ENCODE measurements at regions not wholly inside any gene's neighbourhood (a gene's known extent, or its start where the extent isn't known, plus 50 kb on each side); places are given as distances from the start of the nearest gene placed in this dataset.

DNA sequence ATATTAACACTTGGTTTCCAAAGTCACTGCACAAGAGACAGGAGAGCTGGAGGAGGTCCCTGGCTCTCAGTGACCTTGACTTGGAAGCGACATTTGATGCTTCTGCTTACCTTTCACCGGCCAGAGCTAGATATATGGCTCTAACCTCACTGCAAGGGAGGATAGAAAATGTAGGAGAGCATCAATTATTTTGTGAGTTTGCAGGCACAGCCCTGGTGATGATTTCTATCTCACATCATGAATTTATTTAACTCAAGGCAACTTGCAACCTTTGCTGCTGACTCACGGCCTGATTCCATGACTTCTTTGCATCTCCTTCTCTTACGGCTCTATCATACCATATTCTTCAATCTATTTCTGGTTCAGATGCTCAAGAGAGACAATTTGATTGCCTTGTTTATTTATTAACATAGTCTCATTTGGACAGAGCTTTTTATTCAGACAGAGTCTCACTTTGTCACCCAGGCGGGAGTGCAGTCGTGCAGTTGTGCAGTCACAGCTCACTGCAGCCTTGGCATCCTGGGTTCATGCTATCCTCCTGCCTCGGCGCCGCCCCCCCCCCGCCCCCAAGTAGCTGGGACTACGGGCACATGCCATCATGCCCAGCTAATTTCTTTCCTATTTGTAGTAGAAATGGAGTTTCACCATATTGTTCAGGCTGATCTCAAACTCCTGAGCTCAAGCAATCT lies 196.0 kb downstream of the REEP3 start:
- Histone ChIP-seq H3K9me3 (ENCODE audit: control insufficient read depth in 2 of 2, insufficient read depth in 1 of 2, low read depth in 1 of 2, low read length in 1 of 2) (no peaks in the 10 kb centered on the region), H3K27ac (ENCODE audit: low read depth in 2 of 2, low read length in 1 of 2) (no peak overlapping the region), H3K4me3 (ENCODE audit: low read depth in 1 of 2, low read length in 2 of 2) (no peak overlapping the region), H3K27me3 (ENCODE audit: control insufficient read depth in 1 of 2, insufficient read depth in 2 of 2, low read length in 2 of 2) (no peaks in the 10 kb centered on the region), H3K36me3 (ENCODE audit: control insufficient read depth in 2 of 2, insufficient read depth in 2 of 2, low read length in 1 of 2) (no peaks in the 10 kb centered on the region), H3K4me1 (ENCODE audit: control insufficient read depth in 2 of 2, insufficient read depth in 2 of 2, low read length in 1 of 2) (peaks cover 3 to 4% of the 10 kb centered on the region in 2 donors)
- WGBS, 2 donors, result 87% methylated on average over 11 of the region's 11 CpGs

DNA sequence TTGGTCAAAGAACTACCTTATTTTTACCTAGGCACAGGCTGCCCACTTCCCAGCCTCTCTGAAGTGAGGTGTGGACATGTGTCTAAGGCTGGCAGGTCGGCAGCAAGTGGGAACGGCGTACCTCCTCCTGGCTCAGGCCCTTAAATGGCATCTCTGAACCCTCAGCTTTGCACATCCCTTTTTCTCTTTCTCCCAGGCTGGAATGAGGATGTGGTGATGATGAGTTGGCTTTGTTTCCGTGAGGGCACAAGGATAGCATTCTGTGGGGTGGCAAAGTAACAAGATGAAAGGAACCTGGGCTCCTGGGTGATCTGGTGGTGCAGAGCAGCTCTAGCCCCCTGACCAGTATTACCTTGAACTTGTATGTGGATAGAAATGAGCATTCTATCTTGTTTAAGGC lies 196.8 kb downstream of the REEP3 start:
- no peaks in the 10 kb centered on the region for H3K36me3 ChIP-seq (ENCODE audit: control insufficient read depth in 2 of 2, insufficient read depth in 2 of 2, low read length in 1 of 2)
- no peak overlapping the region for H3K4me3 ChIP-seq (ENCODE audit: low read depth in 1 of 2, low read length in 2 of 2)
- no peak overlapping the region for H3K27ac ChIP-seq (ENCODE audit: low read depth in 2 of 2, low read length in 1 of 2)
- WGBS, 2 donors, result 85 to 87% methylated on average over 4 of the region's 4 CpGs
- no peaks in the 10 kb centered on the region for H3K27me3 ChIP-seq (ENCODE audit: control insufficient read depth in 1 of 2, insufficient read depth in 2 of 2, low read length in 2 of 2)
- H3K4me1 ChIP-seq (ENCODE audit: control insufficient read depth in 2 of 2, insufficient read depth in 2 of 2, low read length in 1 of 2), result no peaks in the 10 kb centered on the region
- no peaks in the 10 kb centered on the region for H3K9me3 ChIP-seq (ENCODE audit: control insufficient read depth in 2 of 2, insufficient read depth in 1 of 2, low read depth in 1 of 2, low read length in 1 of 2)

GRCh38 chr10:63718421-63718820 lies 197.2 kb downstream of the REEP3 start:
- WGBS, 2 donors, result 80 to 94% methylated on average over 7 of the region's 7 CpGs
- Histone ChIP-seq H3K4me3 (ENCODE audit: low read depth in 1 of 2, low read length in 2 of 2) (no peak overlapping the region), H3K4me1 (ENCODE audit: control insufficient read depth in 2 of 2, insufficient read depth in 2 of 2, low read length in 1 of 2) (no peaks in the 10 kb centered on the region), H3K36me3 (ENCODE audit: control insufficient read depth in 2 of 2, insufficient read depth in 2 of 2, low read length in 1 of 2) (no peaks in the 10 kb centered on the region), H3K27me3 (ENCODE audit: control insufficient read depth in 1 of 2, insufficient read depth in 2 of 2, low read length in 2 of 2) (no peaks in the 10 kb centered on the region), H3K27ac (ENCODE audit: low read depth in 2 of 2, low read length in 1 of 2) (no peak overlapping the region), H3K9me3 (ENCODE audit: control insufficient read depth in 2 of 2, insufficient read depth in 1 of 2, low read depth in 1 of 2, low read length in 1 of 2) (no peaks in the 10 kb centered on the region)

GRCh38 chr10:63719226-63719856 lies 198.1 kb downstream of the REEP3 start:
- Histone ChIP-seq H3K27me3 (ENCODE audit: control insufficient read depth in 1 of 2, insufficient read depth in 2 of 2, low read length in 2 of 2) (no peaks in the 10 kb centered on the region), H3K4me3 (ENCODE audit: low read depth in 1 of 2, low read length in 2 of 2) (no peak overlapping the region), H3K36me3 (ENCODE audit: control insufficient read depth in 2 of 2, insufficient read depth in 2 of 2, low read length in 1 of 2) (no peaks in the 10 kb centered on the region), H3K4me1 (ENCODE audit: control insufficient read depth in 2 of 2, insufficient read depth in 2 of 2, low read length in 1 of 2) (no peaks in the 10 kb centered on the region), H3K9me3 (ENCODE audit: control insufficient read depth in 2 of 2, insufficient read depth in 1 of 2, low read depth in 1 of 2, low read length in 1 of 2) (no peaks in the 10 kb centered on the region), H3K27ac (ENCODE audit: low read depth in 2 of 2, low read length in 1 of 2) (no peak overlapping the region)
- WGBS, 2 donors, result 56 to 72% methylated on average over 4 of the region's 4 CpGs

GRCh38 chr10:63720072-63720537 lies 198.9 kb downstream of the REEP3 start:
- no peaks in the 10 kb centered on the region for H3K27me3 ChIP-seq (ENCODE audit: control insufficient read depth in 1 of 2, insufficient read depth in 2 of 2, low read length in 2 of 2)
- no peaks in the 10 kb centered on the region for H3K9me3 ChIP-seq (ENCODE audit: control insufficient read depth in 2 of 2, insufficient read depth in 1 of 2, low read depth in 1 of 2, low read length in 1 of 2)
- no peak overlapping the region for H3K27ac ChIP-seq (ENCODE audit: low read depth in 2 of 2, low read length in 1 of 2)
- no peaks in the 10 kb centered on the region for H3K36me3 ChIP-seq (ENCODE audit: control insufficient read depth in 2 of 2, insufficient read depth in 2 of 2, low read length in 1 of 2)
- H3K4me1 ChIP-seq (ENCODE audit: control insufficient read depth in 2 of 2, insufficient read depth in 2 of 2, low read length in 1 of 2), result no peaks in the 10 kb centered on the region
- 1% methylated on average over 6 of the region's 6 CpGs for WGBS, 2 donors
- H3K4me3 ChIP-seq (ENCODE audit: low read depth in 1 of 2, low read length in 2 of 2), result no peak overlapping the region

- 46 to 66% methylated on average over 4 of the region's 4 CpGs for WGBS, 2 donors
- H3K27ac ChIP-seq (ENCODE audit: low read depth in 2 of 2, low read length in 1 of 2), result no peak overlapping the region
Observed at GRCh38 chr10:63720676-63721075, 199.5 kb downstream of the REEP3 start.

GRCh38 chr10:63722537-63722936 lies 201.3 kb downstream of the REEP3 start:
- Histone ChIP-seq H3K4me1 (ENCODE audit: control insufficient read depth in 2 of 2, insufficient read depth in 2 of 2, low read length in 1 of 2) (no peaks in the 10 kb centered on the region), H3K36me3 (ENCODE audit: control insufficient read depth in 2 of 2, insufficient read depth in 2 of 2, low read length in 1 of 2) (no peaks in the 10 kb centered on the region), H3K4me3 (ENCODE audit: low read depth in 1 of 2, low read length in 2 of 2) (no peak overlapping the region), H3K9me3 (ENCODE audit: control insufficient read depth in 2 of 2, insufficient read depth in 1 of 2, low read depth in 1 of 2, low read length in 1 of 2) (no peaks in the 10 kb centered on the region), H3K27me3 (ENCODE audit: control insufficient read depth in 1 of 2, insufficient read depth in 2 of 2, low read length in 2 of 2) (no peaks in the 10 kb centered on the region), H3K27ac (ENCODE audit: low read depth in 2 of 2, low read length in 1 of 2) (peak overlapping the region in 1 of 2 donors; percentile 8)
- WGBS, 2 donors, result 41 to 42% methylated on average over 5 of the region's 5 CpGs

More at GRCh38 chr10:63720676-63721075, 199.5 kb downstream of the REEP3 start:
- Histone ChIP-seq H3K9me3 (ENCODE audit: control insufficient read depth in 2 of 2, insufficient read depth in 1 of 2, low read depth in 1 of 2, low read length in 1 of 2) (no peaks in the 10 kb centered on the region), H3K36me3 (ENCODE audit: control insufficient read depth in 2 of 2, insufficient read depth in 2 of 2, low read length in 1 of 2) (no peaks in the 10 kb centered on the region), H3K4me3 (ENCODE audit: low read depth in 1 of 2, low read length in 2 of 2) (no peak overlapping the region), H3K4me1 (ENCODE audit: control insufficient read depth in 2 of 2, insufficient read depth in 2 of 2, low read length in 1 of 2) (no peaks in the 10 kb centered on the region), H3K27me3 (ENCODE audit: control insufficient read depth in 1 of 2, insufficient read depth in 2 of 2, low read length in 2 of 2) (no peaks in the 10 kb centered on the region)

DNA sequence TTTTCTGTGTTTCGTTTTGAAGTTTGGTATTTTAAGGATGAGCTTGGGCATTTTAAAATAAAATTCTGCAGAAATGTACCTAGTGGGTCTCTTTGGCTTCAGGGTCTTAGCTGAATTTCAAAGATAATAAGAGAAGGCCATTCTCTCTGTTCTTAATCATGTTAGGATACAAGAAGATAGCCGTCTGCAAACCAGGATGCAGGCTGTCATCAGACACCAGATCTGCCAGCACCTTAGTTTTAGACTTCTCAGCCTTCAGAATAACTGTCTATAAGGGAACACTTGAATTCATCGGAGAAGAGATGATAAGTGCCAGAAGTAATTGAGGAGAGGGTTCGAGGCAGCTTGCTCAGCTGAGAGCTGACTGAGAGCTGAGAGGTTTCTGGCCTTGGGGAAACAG lies 202.1 kb downstream of the REEP3 start:
- 61 to 65% methylated on average over 4 of the region's 4 CpGs for WGBS, 2 donors
- Histone ChIP-seq H3K9me3 (ENCODE audit: control insufficient read depth in 2 of 2, insufficient read depth in 1 of 2, low read depth in 1 of 2, low read length in 1 of 2) (no peaks in the 10 kb centered on the region), H3K4me1 (ENCODE audit: control insufficient read depth in 2 of 2, insufficient read depth in 2 of 2, low read length in 1 of 2) (no peaks in the 10 kb centered on the region), H3K4me3 (ENCODE audit: low read depth in 1 of 2, low read length in 2 of 2) (no peak overlapping the region), H3K27me3 (ENCODE audit: control insufficient read depth in 1 of 2, insufficient read depth in 2 of 2, low read length in 2 of 2) (no peaks in the 10 kb centered on the region), H3K36me3 (ENCODE audit: control insufficient read depth in 2 of 2, insufficient read depth in 2 of 2, low read length in 1 of 2) (no peaks in the 10 kb centered on the region), H3K27ac (ENCODE audit: low read depth in 2 of 2, low read length in 1 of 2) (no peak overlapping the region)

DNA sequence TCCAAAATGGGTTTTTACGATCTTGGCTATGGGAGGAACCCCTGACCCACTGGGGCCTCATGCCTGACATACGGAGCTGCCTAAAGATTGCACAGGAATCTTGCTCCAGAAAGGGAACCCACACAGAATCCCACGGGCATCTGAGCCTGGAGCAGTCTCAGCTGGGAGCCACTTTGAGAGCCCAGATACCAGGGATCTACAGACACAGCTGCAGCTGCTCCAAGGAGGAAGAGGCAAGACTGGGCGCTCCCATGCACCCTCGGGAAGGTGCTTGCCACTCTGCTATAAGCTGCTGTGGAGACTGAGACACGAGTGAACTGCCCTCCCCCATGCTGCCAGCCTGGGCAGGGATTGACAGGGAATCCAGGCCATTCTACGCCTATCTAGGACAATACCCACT lies 202.5 kb downstream of the REEP3 start:
- H3K27me3 ChIP-seq (ENCODE audit: control insufficient read depth in 1 of 2, insufficient read depth in 2 of 2, low read length in 2 of 2), result no peaks in the 10 kb centered on the region
- H3K4me1 ChIP-seq (ENCODE audit: control insufficient read depth in 2 of 2, insufficient read depth in 2 of 2, low read length in 1 of 2), result no peaks in the 10 kb centered on the region
- H3K27ac ChIP-seq (ENCODE audit: low read depth in 2 of 2, low read length in 1 of 2), result no peak overlapping the region
- 84 to 88% methylated on average over 7 of the region's 7 CpGs for WGBS, 2 donors
- H3K36me3 ChIP-seq (ENCODE audit: control insufficient read depth in 2 of 2, insufficient read depth in 2 of 2, low read length in 1 of 2), result no peaks in the 10 kb centered on the region
- no peak overlapping the region for H3K4me3 ChIP-seq (ENCODE audit: low read depth in 1 of 2, low read length in 2 of 2)
- no peaks in the 10 kb centered on the region for H3K9me3 ChIP-seq (ENCODE audit: control insufficient read depth in 2 of 2, insufficient read depth in 1 of 2, low read depth in 1 of 2, low read length in 1 of 2)

DNA sequence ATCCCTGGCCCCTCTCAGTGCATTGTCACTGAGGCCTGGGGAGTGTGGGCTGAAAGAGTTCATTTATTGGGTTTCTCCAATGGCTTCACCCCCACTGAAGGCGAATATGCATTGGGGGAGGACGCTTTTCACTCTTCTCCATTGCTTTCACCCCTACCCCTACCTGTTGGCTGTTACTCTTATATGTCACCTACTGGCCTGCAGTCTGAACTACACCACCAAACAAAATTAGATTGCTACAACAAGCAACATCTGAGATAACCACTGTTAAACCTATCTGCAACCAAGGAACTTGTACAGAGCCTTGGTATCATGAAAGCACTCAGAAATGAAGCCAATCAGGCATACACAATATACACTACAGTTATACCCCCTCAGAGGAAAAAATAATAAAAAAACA lies 203.7 kb downstream of the REEP3 start:
- no peaks in the 10 kb centered on the region for H3K27me3 ChIP-seq (ENCODE audit: control insufficient read depth in 1 of 2, insufficient read depth in 2 of 2, low read length in 2 of 2)
- H3K9me3 ChIP-seq (ENCODE audit: control insufficient read depth in 2 of 2, insufficient read depth in 1 of 2, low read depth in 1 of 2, low read length in 1 of 2), result no peaks in the 10 kb centered on the region
- no peaks in the 10 kb centered on the region for H3K4me1 ChIP-seq (ENCODE audit: control insufficient read depth in 2 of 2, insufficient read depth in 2 of 2, low read length in 1 of 2)
- H3K27ac ChIP-seq (ENCODE audit: low read depth in 2 of 2, low read length in 1 of 2), result no peak overlapping the region
- no peaks in the 10 kb centered on the region for H3K36me3 ChIP-seq (ENCODE audit: control insufficient read depth in 2 of 2, insufficient read depth in 2 of 2, low read length in 1 of 2)
- WGBS, 2 donors, result 84 to 88% methylated on average over 2 of the region's 2 CpGs
- no peak overlapping the region for H3K4me3 ChIP-seq (ENCODE audit: low read depth in 1 of 2, low read length in 2 of 2)

Measured in esophagus (tissue), 2 donors.